Fibroblast of pulmonary artery (primary cell): ENCODE measurements at regions not wholly inside any gene's neighbourhood (a gene's known extent, or its start where the extent isn't known, plus 50 kb on each side); places are given as distances from the start of the nearest gene placed in this dataset.

ENCODE experiments used
- DNase-seq: peaks from one replicate; pipeline ENCODE4 v3.0.0-alpha.2; 2010; ENCODE audit warnings: low read depth
- H3K4me3 ChIP-seq: replicated peaks from 2 replicates; pipeline ENCODE4 v1.5.1; 2011; ENCODE audit warnings: low read depth, mild to moderate bottlenecking, control low read depth, low read length, moderate library complexity
- TF ChIP-seq, protein P1 (sequence below): IDR thresholded peaks from 2 replicates; pipeline ENCODE4 v1.5.1; 2011; ENCODE audit warnings: mild to moderate bottlenecking, control low read depth, low read length, inconsistent platforms; ENCODE audit errors: missing control alignments

DNA sequence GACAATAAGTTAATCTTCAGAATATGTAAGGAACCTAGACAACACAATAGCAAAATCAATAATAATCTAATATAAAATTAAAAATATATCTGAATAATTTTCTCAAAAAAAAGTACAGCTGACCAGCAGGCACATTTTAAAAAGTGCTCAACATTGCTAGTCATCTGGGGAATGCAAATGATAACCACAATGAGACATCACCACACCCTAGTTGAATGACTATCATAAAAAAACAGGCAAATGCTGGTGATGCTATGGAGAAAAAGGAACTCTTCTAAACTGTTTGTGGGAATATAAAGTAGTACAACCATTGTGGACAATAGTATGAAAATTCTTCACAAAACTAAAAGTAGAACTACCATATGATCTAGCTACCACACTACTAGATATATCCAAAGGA lies 956.9 kb upstream of the NDST4 start:
- DNase-seq = no peak
- TF ChIP-seq, protein P1, sequence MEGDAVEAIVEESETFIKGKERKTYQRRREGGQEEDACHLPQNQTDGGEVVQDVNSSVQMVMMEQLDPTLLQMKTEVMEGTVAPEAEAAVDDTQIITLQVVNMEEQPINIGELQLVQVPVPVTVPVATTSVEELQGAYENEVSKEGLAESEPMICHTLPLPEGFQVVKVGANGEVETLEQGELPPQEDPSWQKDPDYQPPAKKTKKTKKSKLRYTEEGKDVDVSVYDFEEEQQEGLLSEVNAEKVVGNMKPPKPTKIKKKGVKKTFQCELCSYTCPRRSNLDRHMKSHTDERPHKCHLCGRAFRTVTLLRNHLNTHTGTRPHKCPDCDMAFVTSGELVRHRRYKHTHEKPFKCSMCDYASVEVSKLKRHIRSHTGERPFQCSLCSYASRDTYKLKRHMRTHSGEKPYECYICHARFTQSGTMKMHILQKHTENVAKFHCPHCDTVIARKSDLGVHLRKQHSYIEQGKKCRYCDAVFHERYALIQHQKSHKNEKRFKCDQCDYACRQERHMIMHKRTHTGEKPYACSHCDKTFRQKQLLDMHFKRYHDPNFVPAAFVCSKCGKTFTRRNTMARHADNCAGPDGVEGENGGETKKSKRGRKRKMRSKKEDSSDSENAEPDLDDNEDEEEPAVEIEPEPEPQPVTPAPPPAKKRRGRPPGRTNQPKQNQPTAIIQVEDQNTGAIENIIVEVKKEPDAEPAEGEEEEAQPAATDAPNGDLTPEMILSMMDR = no peak
- H3K4me3 ChIP-seq = no peak overlapping the region

DNA sequence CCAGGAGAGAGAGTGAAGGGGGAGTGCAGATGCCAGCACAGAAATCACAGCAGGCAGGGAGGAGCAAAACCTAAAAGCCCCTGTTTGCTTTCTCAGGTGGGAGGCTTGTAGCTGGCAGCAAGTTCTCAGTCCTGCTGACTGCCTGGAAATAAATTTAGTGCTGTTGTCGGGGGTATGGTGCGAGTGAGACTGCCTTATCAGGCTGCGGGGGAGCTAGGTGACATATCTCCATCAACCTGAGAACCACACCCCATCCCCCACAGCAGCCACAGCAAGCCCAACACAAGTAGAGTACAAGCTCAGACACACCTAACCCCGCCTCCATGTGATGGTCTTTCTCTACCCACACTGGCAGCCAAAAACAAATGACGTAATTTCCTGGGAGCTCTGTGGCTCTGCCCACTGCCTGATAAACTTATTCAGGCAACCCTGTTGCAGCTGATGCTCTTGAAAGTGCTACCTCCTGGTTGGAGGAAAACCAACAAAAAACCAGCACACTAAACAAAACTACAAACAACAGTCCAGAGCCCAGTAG lies 953.4 kb upstream of the NDST4 start:
- no peak overlapping the region for H3K4me3 ChIP-seq
- DNase-seq = no peak
- TF ChIP-seq, protein P1 = no peak

DNA sequence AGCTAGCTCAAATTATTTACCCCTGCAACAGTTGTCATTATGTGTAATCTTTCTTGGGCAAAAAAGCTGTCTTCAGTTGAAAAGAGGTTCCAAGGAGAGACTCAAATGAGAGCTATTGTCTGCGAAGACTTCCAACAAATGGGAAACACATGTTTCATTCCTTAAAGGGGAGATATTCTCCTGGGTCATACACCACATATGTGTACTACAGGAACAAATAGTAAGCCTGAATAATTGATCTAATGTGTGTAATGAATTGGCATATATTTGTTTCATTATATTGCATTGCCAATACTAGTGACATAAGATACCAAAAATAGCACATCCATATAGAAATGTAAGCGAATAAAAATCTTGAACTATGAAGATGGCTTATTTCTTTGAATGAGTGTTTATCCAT lies 950.9 kb upstream of the NDST4 start:
- TF ChIP-seq, protein P1 = no peak
- DNase-seq = no peak
- no peak overlapping the region for H3K4me3 ChIP-seq

DNA sequence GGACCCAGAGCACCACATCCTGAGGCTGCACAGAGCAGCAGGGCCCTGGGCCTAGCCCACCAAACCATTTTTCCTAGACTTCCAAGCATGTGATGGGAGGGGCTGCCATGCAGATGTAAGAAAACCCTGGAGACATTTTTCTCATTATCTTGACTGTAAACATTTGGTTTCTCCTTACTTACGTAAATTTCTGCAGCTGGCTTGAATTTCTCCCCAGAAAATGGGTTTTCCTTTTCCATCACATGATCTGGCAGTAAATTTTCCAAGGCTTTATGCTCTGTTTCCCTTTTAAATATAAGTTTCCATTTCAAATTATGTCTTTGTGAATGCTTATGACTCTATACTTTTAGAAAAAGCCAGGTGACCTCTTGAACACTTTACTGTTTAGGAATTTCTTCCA lies 945.9 kb upstream of the NDST4 start:
- TF ChIP-seq, protein P1 = no peak
- no peak overlapping the region for H3K4me3 ChIP-seq
- DNase-seq = no peak

DNA sequence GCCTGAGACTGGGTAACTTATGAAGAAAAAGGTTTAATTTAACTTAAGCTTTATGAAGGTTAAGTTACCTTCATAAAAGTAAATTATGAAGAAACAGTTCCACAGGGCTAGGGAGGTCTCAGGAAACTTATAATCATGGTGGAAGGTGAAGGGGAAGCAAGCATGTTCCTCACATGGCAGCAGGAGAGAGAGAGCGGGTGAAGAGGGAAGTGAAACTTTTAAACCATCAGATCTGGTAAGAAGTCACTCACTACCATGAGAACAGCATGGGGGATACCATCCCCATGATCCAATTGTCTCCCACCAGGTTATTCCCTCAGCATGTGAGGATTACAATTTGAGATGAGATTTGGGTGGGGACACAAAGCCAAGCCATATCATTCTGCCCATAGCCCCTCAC lies 944.7 kb upstream of the NDST4 start:
- DNase-seq = no peak
- no peak overlapping the region for H3K4me3 ChIP-seq
- TF ChIP-seq, protein P1 = no peak

DNA sequence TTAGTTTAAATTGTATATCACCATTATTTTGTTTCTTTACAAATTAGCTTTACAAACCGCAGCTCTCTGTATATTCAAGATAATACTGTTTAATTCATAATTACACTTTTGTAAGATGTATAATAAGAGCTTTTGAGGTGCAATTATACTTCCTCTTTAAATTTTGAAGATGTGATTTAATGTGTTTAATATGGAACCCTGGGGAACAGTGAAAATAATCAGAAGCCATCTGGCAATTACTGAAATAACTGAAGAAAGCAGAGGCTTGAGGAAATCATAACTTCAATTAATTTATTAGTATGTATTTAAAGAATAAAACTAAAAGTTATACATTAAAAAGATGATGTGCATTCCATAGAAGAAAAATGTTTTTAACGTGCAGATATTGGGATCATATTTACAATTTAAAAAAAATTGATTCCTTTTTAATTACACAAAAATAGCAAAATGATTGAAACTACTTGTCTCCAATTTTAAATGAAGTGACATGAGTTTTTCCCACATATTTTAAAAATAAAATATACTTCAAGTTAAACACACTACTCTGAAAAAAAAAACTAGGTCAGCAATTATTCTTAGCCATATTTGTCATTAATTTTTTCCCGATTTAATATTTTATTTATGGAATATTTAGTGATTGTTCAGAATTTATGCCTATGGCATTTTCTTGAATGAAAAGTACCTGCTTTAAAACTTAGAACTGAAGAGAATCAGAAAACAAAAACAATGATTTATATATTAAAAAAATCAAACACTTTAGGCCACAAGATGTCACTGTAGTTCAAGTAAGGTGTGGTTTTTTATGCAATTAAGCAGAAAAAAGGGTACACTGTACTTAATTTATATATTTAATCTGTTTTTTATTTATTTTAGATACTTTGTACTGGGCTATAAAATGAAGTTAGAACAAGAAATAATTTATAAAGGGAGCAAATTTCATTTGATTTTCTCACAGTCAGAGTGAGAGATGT lies 942.7 kb upstream of the NDST4 start:
- TF ChIP-seq, protein P1 = no peak
- peak; percentile 10 for DNase-seq
- H3K4me3 ChIP-seq = no peak overlapping the region
